ENCODE measurements at regions not wholly inside any gene's neighbourhood (a gene's known extent, or its start where the extent isn't known, plus 50 kb on each side); places are given as distances from the start of the nearest gene placed in this dataset.
"Not testable (repeated sequence)": the region's sequence is repeated elsewhere in the genome, so short reads cannot be mapped to it uniquely, and the experiment has no call there.

- DNase-seq, result no peak
Measured at GRCh38 chrX:125089761-125090445, 229.8 kb upstream of the TEX13C start.

- DNase-seq, result peak; percentile 11
Measured at GRCh38 chrX:125093852-125094251, 225.8 kb upstream of the TEX13C start.

DNA sequence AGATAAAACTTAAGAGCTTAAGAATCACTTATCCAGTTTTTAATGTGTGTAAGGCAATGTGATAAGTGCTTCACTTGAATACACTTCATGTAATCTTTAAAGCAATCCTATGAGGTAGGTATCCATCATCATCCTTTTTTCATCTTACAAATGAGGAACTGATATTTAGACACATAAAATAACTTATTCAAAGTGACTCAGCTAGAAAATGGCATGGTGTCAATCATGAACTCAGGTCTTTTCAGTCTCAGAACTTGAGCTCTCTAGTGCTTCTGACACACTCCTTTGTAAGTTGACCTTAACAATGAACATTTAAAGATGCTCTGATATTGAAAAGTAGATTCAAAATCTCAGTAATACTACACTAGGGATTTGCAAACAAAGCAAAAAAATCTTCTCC lies 224.8 kb upstream of the TEX13C start:
- DNase-seq, result no peak

GRCh38 chrX:125096469-125096868 lies 223.2 kb upstream of the TEX13C start:
- no peak for DNase-seq

- no peak for DNase-seq
Measured at GRCh38 chrX:125096870-125097269, 222.8 kb upstream of the TEX13C start.

GRCh38 chrX:125101971-125102755 lies 217.5 kb upstream of the TEX13C start:
- peak; percentile 41 for DNase-seq

DNA sequence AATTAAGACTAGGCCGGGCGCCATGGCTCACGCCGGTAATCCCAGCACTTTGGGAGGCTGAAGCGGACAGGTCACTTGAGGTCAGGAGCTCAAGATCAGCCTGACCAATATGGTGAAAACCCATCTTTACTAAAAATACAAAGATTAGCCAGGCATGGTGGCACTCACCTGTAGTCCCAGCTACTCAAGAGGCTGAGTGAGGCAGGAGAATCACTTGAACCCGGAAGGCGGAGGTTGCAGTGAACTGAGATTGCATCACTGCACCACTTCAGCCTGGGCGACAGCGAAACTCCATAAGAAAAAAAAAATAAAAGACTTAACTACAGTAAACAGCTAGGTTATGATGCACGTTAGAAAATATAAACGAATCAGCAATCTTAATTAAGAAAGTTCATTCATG lies 216.0 kb upstream of the TEX13C start:
- no peak for DNase-seq

GRCh38 chrX:125108921-125109320 lies 210.8 kb upstream of the TEX13C start:
- DNase-seq, result no peak

DNA sequence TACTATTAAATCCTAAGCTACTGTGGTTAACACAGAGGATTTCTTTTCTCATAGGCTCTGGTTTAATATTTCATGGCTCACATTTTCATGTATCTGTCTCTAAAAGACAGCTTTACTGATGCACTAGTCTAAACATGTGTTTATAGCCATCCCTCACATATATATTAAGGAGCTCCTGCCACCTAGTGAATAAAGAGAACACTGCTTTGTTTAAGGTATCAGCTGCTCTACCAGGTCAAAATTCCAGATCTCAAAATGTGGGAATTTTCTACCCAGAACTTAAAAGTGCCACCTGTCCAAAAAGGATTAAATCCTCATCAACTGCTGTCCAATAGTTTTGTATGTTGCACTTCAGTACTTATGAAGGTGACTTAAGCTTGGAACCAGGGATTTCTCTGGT lies 188.5 kb upstream of the TEX13C start:
- DNase-seq, result no peak

GRCh38 chrX:125132274-125132673 lies 187.4 kb upstream of the TEX13C start:
- no peak for DNase-seq

GRCh38 chrX:125137521-125137920 lies 182.2 kb upstream of the TEX13C start:
- no peak for DNase-seq

- DNase-seq, result no peak
Measured at GRCh38 chrX:125150231-125150630, 169.4 kb upstream of the TEX13C start.

- DNase-seq, result no peak
Measured at GRCh38 chrX:125151146-125151545, 168.5 kb upstream of the TEX13C start.

DNA sequence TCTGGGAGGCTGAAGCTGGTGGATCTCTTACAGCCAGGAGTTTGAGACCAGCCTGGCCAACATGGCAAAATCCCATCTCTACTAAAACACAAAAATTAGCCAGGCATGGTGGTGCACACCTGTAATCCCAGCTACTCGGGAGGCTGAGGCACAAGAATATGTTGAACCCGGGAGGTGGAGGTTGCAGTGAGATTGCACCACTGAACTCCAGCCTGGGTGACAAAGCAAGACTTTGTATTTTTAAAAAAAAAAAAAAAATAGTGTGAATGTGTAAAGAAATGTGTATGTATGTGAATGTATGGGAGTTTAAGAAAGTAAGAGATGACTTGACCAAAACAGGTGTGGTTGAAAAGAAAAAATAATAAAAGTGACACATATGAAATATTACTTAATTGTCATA lies 167.7 kb upstream of the TEX13C start:
- no peak for DNase-seq

DNA sequence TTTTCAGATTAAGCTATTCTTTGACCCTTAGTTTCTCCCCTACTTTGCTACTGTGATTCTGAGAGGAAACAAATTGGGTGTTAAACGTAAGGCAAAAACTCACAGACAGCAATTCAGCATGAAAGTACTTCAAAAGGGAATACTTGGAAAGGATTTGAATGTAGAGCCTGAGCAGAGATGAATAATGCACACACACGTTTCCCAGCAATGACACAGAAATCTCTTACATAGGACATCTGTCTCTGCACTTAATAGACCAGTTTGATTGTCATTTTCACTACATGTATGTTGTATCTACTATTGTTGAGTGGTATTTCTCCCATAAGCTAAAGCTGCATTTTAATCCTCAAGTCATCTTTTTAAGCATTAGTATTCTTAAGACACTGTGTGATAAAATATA lies 166.1 kb upstream of the TEX13C start:
- no peak for DNase-seq

GRCh38 chrX:125154288-125155257 lies 165.1 kb upstream of the TEX13C start:
- not testable (repeated sequence) for DNase-seq

- not testable (repeated sequence) for DNase-seq
Measured at GRCh38 chrX:125155296-125156033, 164.2 kb upstream of the TEX13C start.

GRCh38 chrX:125170459-125170858 lies 149.2 kb upstream of the TEX13C start:
- DNase-seq, result no peak

DNA sequence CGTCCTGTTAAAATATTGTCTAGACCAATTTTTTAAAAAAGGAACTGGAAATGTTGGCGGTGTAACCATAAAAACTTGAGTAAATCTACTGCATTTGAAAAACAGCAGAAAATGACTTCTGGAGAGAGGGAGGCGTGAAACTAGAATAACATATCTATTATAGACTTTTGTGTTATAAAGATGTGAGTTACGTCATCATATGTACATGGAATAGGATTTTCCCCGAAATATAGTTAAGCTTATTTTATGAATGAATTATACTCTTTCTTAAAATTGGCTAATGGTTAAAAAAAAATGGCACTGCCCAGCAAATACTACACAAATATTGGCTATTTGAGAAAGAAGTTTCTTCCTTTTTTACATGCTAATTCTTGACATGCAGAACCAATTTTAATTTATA lies 147.1 kb upstream of the TEX13C start:
- DNase-seq, result no peak

GRCh38 chrX:125175991-125176584 lies 143.6 kb upstream of the TEX13C start:
- DNase-seq, result no peak

DNA sequence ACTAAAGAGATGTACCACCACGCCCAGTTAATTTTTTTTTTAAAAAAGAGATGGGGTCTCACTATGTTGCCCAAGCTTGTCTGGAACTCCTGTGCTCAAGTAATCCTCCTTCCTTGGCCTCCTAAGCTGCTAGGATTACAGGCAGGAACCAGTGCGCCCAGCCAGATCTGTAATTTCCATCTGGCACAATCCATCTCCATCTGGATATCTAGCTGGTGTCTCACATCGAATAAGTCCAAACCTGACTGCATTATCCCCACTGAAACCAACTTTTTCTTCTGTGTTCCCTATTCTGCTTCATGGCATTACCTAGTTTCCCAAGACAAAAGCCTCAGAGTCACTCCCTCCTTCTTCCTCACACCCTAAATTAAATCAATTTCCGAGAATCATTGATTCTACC lies 125.8 kb upstream of the TEX13C start:
- no peak for DNase-seq

DNA sequence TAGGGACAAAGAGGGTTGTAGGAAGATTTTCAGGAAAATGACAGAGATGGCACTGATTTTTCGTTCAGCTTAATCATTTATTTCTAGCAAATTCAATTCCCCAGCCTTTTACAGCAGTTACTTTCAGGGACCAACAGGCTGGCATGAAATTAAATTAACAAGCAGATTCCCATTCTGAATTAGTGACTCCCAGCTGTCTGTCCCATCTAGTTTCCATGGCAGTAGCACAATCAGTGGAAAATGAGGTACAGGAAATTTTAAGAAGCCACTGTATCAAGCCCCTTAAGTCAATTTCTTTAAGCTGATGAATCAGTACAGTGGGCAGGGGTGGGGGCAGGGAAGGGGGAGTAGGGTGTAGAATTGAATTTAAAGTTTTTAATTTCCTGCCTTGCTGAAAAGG lies 121.1 kb upstream of the TEX13C start:
- no peak for DNase-seq

Measured in eye (tissue), 1 donor.